B cell (primary cell): ENCODE measurements at regions not wholly inside any gene's neighbourhood (a gene's known extent, or its start where the extent isn't known, plus 50 kb on each side); places are given as distances from the start of the nearest gene placed in this dataset.

Experiments used
- ATAC-seq: fragments of 200-7000 bp; cut with Tn5 transposase; one replicate; pipeline ENCODE4 v1.10.0; 2021; ENCODE audit warnings: low read depth, mild to moderate bottlenecking, moderate number of reproducible peaks, moderate library complexity
- CTCF ChIA-PET: fragments of 350-600 bp; sonication (Branson Sonifier 250); formaldehyde crosslinking; loops from one replicate; lab custom pipeline; 2021; ENCODE audit warnings: antibody characterized with exemption, inconsistent platforms; lab: Charles Lee
- POLR2A ChIA-PET: fragments of 350-600 bp; sonication (Branson Sonifier 250); formaldehyde crosslinking; loops from one replicate; lab custom pipeline; 2021; ENCODE audit warnings: antibody characterized with exemption; lab: Charles Lee
- DNase-seq: peaks from one replicate; pipeline ENCODE4 v3.0.0; 2013
- H2AFZ ChIP-seq: 2 replicates; pipeline ENCODE4 v1.6.1; 2012; ENCODE audit warnings: mild to moderate bottlenecking, low read depth, low read length; ENCODE audit not compliant: insufficient read depth, poor library complexity, severe bottlenecking
- H3K27ac ChIP-seq, 2 donors: 1 replicate in 1 of 2; 2 replicates in 1 of 2; pipeline ENCODE4 v1.5.1; 2012 to 2013; ENCODE audit warnings: low read length in 2 of 2, mild to moderate bottlenecking in 2 of 2, moderate library complexity in 1 of 2
- H3K27me3 ChIP-seq, 4 experiments: fragments of 200-600 bp in 1 of 4; sonication (generic) in 1 of 4; replicated peaks in 1 of 4; 1 replicate in 2 of 4; 2 replicates in 2 of 4; pipeline versions ENCODE4 v1.6.1 to v1.7.0; 2013 to 2016; ENCODE audit warnings: low read length in 3 of 4, mild to moderate bottlenecking in 2 of 4, mixed read lengths in 1 of 4, moderate library complexity in 1 of 4; ENCODE audit not compliant: insufficient read depth in 4 of 4, control insufficient read depth in 3 of 4; ENCODE audit errors: control extremely low read depth in 1 of 4
- H3K36me3 ChIP-seq, 2 experiments: replicated peaks in 1 of 2; 1 replicate in 1 of 2; 2 replicates in 1 of 2; pipeline versions ENCODE4 v1.6.1 to v1.7.1; 2013; ENCODE audit warnings: low read length in 1 of 2; ENCODE audit not compliant: insufficient read depth in 2 of 2, control insufficient read depth in 1 of 2; ENCODE audit errors: control extremely low read depth in 1 of 2, extremely low read depth in 1 of 2
- H3K4me1 ChIP-seq, 2 donors: fragments of 200-600 bp in 1 of 2; sonication (generic) in 1 of 2; 1 replicate in 1 of 2; 2 replicates in 1 of 2; pipeline versions ENCODE4 v1.5.1 to v1.6.1; 2013 to 2017; ENCODE audit warnings: low read length in 2 of 2; ENCODE audit not compliant: control insufficient read depth in 2 of 2, insufficient read depth in 2 of 2
- H3K4me2 ChIP-seq: replicated peaks from 2 replicates; pipeline ENCODE3; 2012; ENCODE audit warnings: mild to moderate bottlenecking, low read depth, low read length; ENCODE audit not compliant: poor library complexity, severe bottlenecking
- H3K4me3 ChIP-seq, 5 experiments: fragments of 200-600 bp in 1 of 5; sonication (generic) in 1 of 5; 1 replicate in 3 of 5; 2 replicates in 2 of 5; pipeline versions ENCODE4 v1.5.1 to v1.7.0; 2011 to 2016; ENCODE audit warnings: low read length in 4 of 5, mild to moderate bottlenecking in 4 of 5, low read depth in 2 of 5, control low read depth in 1 of 5, moderate library complexity in 1 of 5; ENCODE audit not compliant: insufficient read depth in 1 of 5; ENCODE audit errors: control extremely low read depth in 1 of 5, extremely low read depth in 1 of 5
- H3K79me2 ChIP-seq: fragments of 200-600 bp; sonication (generic); one replicate; pipeline ENCODE4 v1.6.0; 2016; ENCODE audit warnings: low read length; ENCODE audit not compliant: control insufficient read depth, insufficient read depth
- H3K9ac ChIP-seq: fragments of 200-600 bp; sonication (generic); 2 replicates; pipeline ENCODE4 v1.6.1; 2017; ENCODE audit warnings: mild to moderate bottlenecking, low read length, moderate library complexity
- H3K9me3 ChIP-seq, 3 donors: one replicate each; pipeline versions ENCODE4 v1.6.1 to v1.7.1; 2013; ENCODE audit warnings: low read length in 2 of 3; ENCODE audit not compliant: control insufficient read depth in 2 of 3, insufficient read depth in 1 of 3; ENCODE audit errors: control extremely low read depth in 1 of 3
- H4K20me1 ChIP-seq: 2 replicates; pipeline ENCODE4 v1.6.0; 2012; ENCODE audit warnings: mild to moderate bottlenecking, low read length; ENCODE audit not compliant: insufficient read depth, control insufficient read depth, poor library complexity, severe bottlenecking
- H3K27ac Mint-ChIP-seq: one replicate; pipeline ENCODE4 v1.8.0; 2021; ENCODE audit warnings: mixed read lengths
- H3K27me3 Mint-ChIP-seq: one replicate; pipeline ENCODE4 v1.8.0; 2021; ENCODE audit warnings: mixed read lengths
- H3K4me1 Mint-ChIP-seq: one replicate; pipeline ENCODE4 v1.8.0; 2021; ENCODE audit warnings: mixed read lengths
- H3K4me3 Mint-ChIP-seq: one replicate; pipeline ENCODE4 v1.8.0; 2021; ENCODE audit warnings: mixed read lengths
- H3K9me3 Mint-ChIP-seq: one replicate; pipeline ENCODE4 v1.8.0; 2022; ENCODE audit warnings: mixed read lengths; ENCODE audit not compliant: insufficient read depth
- EZH2 ChIP-seq: IDR thresholded peaks from 2 replicates; pipeline ENCODE4 v1.6.1; 2012; ENCODE audit warnings: borderline replicate concordance, low read depth, mild to moderate bottlenecking, moderate library complexity, low read length; ENCODE audit not compliant: insufficient read depth, poor library complexity, severe bottlenecking
- WGBS: methylation state at CpG from one replicate; pipeline ENCODE4 v1.1.5; 2013; ENCODE audit warnings: missing lambda C conversion rate; ENCODE audit not compliant: insufficient coverage; 5-methylcytosine and 5-hydroxymethylcytosine counted together
- intact Hi-C: fragments of 100-400 bp; cut with micrococcal nuclease; formaldehyde crosslinking; loops from one replicate; pipeline ENCODE4 v1.10.0; 2022
- TF ChIP-seq, protein P1 (sequence below): fragments of 200-600 bp; IDR thresholded peaks from one replicate; pipeline ENCODE4 v1.8.0; 2022; ENCODE audit warnings: antibody characterized with exemption, mild to moderate bottlenecking

DNA sequence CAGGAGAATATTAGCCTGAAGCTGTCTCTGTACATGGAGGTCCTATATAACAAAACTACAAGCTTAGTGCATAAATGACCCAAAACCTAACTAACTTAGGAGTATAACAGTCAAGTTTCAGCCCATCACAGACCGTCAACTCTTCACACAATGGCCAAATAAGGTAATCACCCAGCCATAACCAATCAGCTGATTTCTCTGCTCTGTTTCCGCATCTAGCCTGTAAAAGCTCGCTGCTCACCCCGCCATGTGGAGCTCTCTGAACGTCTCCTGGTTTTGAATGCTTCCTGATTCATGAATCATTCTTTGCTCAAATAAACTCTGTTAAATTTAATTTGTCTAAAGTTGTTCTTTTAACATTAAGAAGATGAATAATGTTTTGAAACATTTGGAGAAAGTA is 593.6 kb downstream of the TMX3 start:
- H3K4me1 ChIP-seq, result no peaks in the 10 kb centered on the region
- ChIA-PET POLR2A (no interaction called here), CTCF (no interaction called here)
- no peak overlapping the region for H3K4me3 ChIP-seq
- H3K27ac ChIP-seq, result no peak overlapping the region
- no peaks in the 10 kb centered on the region for H3K79me2 ChIP-seq
- peaks cover 2% of the 10 kb centered on the region for H3K9me3 Mint-ChIP-seq
- no peaks in the 10 kb centered on the region for H3K36me3 ChIP-seq
- no peak overlapping the region for H3K27ac Mint-ChIP-seq
- H3K4me1 Mint-ChIP-seq, result no peaks in the 10 kb centered on the region
- WGBS, result 100% methylated on average over 2 of the region's 5 CpGs
- no peaks in the 10 kb centered on the region for H3K27me3 ChIP-seq
- no peaks in the 10 kb centered on the region for H4K20me1 ChIP-seq
- H2AFZ ChIP-seq, result no peak overlapping the region
- TF ChIP-seq, protein P1, sequence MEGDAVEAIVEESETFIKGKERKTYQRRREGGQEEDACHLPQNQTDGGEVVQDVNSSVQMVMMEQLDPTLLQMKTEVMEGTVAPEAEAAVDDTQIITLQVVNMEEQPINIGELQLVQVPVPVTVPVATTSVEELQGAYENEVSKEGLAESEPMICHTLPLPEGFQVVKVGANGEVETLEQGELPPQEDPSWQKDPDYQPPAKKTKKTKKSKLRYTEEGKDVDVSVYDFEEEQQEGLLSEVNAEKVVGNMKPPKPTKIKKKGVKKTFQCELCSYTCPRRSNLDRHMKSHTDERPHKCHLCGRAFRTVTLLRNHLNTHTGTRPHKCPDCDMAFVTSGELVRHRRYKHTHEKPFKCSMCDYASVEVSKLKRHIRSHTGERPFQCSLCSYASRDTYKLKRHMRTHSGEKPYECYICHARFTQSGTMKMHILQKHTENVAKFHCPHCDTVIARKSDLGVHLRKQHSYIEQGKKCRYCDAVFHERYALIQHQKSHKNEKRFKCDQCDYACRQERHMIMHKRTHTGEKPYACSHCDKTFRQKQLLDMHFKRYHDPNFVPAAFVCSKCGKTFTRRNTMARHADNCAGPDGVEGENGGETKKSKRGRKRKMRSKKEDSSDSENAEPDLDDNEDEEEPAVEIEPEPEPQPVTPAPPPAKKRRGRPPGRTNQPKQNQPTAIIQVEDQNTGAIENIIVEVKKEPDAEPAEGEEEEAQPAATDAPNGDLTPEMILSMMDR, result no peak
- no peak for TF ChIP-seq EZH2
- H3K9ac ChIP-seq, result no peak overlapping the region
- no peaks in the 10 kb centered on the region for H3K27me3 Mint-ChIP-seq
- ATAC-seq (no peak), DNase-seq (no peak)
- H3K4me2 ChIP-seq, result no peak overlapping the region
- no peak overlapping the region for H3K4me3 Mint-ChIP-seq
- intact Hi-C loops, result no loop called here
- H3K9me3 ChIP-seq, result no peaks in the 10 kb centered on the region

DNA sequence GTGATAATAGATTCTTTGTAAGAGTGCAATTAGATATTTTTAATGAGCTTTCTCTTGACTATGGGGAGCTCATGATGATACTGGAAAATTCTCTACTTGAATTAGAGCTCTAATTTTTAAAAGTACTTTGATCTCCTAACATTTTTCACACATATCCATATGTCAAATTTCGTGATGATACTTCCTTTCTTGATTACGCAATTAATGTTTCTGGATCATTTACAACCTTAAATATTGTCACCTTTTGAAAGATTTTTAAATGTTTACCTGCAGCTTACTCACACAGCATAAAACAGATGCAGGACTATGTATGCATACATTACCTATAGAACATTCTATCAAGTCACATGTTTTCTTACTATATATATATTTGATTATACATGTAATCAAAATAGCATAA is 598.5 kb upstream of the DSEL start:
- ChIA-PET POLR2A (no interaction called here), CTCF (no interaction called here)
- H3K4me1 ChIP-seq, result no peaks in the 10 kb centered on the region
- intact Hi-C loops, result no loop called here
- Mint-ChIP-seq H3K27ac (no peak overlapping the region), H3K27me3 (no peaks in the 10 kb centered on the region), H3K4me3 (no peak overlapping the region), H3K4me1 (no peaks in the 10 kb centered on the region), H3K9me3 (peaks cover 2% of the 10 kb centered on the region)
- no peaks in the 10 kb centered on the region for H3K9me3 ChIP-seq
- no CpG with 5 or more reads among the region's 2 CpGs for whole genome bisulfite sequencing
- DNase-seq (no peak), ATAC-seq (no peak)
- no peaks in the 10 kb centered on the region for H4K20me1 ChIP-seq
- H3K9ac ChIP-seq, result no peak overlapping the region
- no peak overlapping the region for H3K4me2 ChIP-seq
- no peak overlapping the region for H2AFZ ChIP-seq
- no peak overlapping the region for H3K27ac ChIP-seq
- H3K4me3 ChIP-seq, result no peak overlapping the region
- TF ChIP-seq EZH2, result no peak
- TF ChIP-seq, protein P1, result no peak
- H3K79me2 ChIP-seq, result no peaks in the 10 kb centered on the region
- no peaks in the 10 kb centered on the region for H3K36me3 ChIP-seq
- no peaks in the 10 kb centered on the region for H3K27me3 ChIP-seq
